Cardiac muscle cell (in vitro differentiated cells and primary cell): ENCODE measurements at regions not wholly inside any gene's neighbourhood (a gene's known extent, or its start where the extent isn't known, plus 50 kb on each side); places are given as distances from the start of the nearest gene placed in this dataset.
A peak's percentile ranks its signal among the peaks of the same experiment; 100 is the strongest.
"Not testable (repeated sequence)": the region's sequence is repeated elsewhere in the genome, so short reads cannot be mapped to it uniquely, and the experiment has no call there.

ENCODE experiments used
- DNase-seq, 2 donors: peaks; one replicate each; pipeline versions ENCODE4 v3.0.0 to v3.0.0-alpha.2; 2010 to 2017; ENCODE audit warnings: low read depth in 1 of 2, low spot score in 1 of 2
- H3K27ac ChIP-seq: fragments of 200-600 bp; sonication (generic); 2 replicates; pipeline ENCODE4 v1.5.1; 2016
- H3K27me3 ChIP-seq: fragments of 200-600 bp; sonication (generic); 2 replicates; pipeline ENCODE4 v1.6.0; 2016; ENCODE audit warnings: control low read depth
- H3K36me3 ChIP-seq: fragments of 200-600 bp; sonication (generic); 2 replicates; pipeline ENCODE4 v1.5.1; 2016; ENCODE audit warnings: control low read depth
- H3K4me1 ChIP-seq: fragments of 200-600 bp; sonication (generic); 2 replicates; pipeline ENCODE4 v1.8.1; 2017; ENCODE audit warnings: low read depth, mild to moderate bottlenecking, mixed run types
- H3K4me3 ChIP-seq: fragments of 200-600 bp; sonication (generic); 2 replicates; pipeline ENCODE4 v1.5.1; 2016; ENCODE audit warnings: mild to moderate bottlenecking
- H3K9me3 ChIP-seq: fragments of 200-600 bp; sonication (generic); 2 replicates; pipeline ENCODE4 v1.5.1; 2017; ENCODE audit warnings: low read depth, mild to moderate bottlenecking, control low read depth
- CTCF ChIP-seq: IDR thresholded peaks from 2 replicates; pipeline ENCODE4 v1.5.1; 2012; ENCODE audit warnings: low read depth, mild to moderate bottlenecking, low read length

GRCh38 chr12:63362791-63363190, 211.8 kb upstream of the AVPR1A start:
- no peak overlapping the region for H3K27ac ChIP-seq
- DNase-seq = no peak
- H3K27me3 ChIP-seq = no peaks in the 10 kb centered on the region
- H3K4me3 ChIP-seq = no peak overlapping the region
- H3K36me3 ChIP-seq = no peaks in the 10 kb centered on the region
- H3K9me3 ChIP-seq = no peaks in the 10 kb centered on the region
- H3K4me1 ChIP-seq = no peaks in the 10 kb centered on the region
- TF ChIP-seq CTCF = no peak

- no peak for DNase-seq
- TF ChIP-seq CTCF = no peak
- no peak overlapping the region for H3K27ac ChIP-seq
- no peak overlapping the region for H3K4me3 ChIP-seq
- H3K27me3 ChIP-seq = no peaks in the 10 kb centered on the region
- H3K9me3 ChIP-seq = no peaks in the 10 kb centered on the region
- no peaks in the 10 kb centered on the region for H3K4me1 ChIP-seq
- H3K36me3 ChIP-seq = no peaks in the 10 kb centered on the region
These were observed 211.2 kb upstream of the AVPR1A start for GRCh38 chr12:63362166-63362565.

- DNase-seq = no peak
- no peak for TF ChIP-seq CTCF
- no peaks in the 10 kb centered on the region for H3K36me3 ChIP-seq
- no peaks in the 10 kb centered on the region for H3K27me3 ChIP-seq
- H3K9me3 ChIP-seq = no peaks in the 10 kb centered on the region
- H3K4me1 ChIP-seq = no peaks in the 10 kb centered on the region
- H3K4me3 ChIP-seq = no peak overlapping the region
- no peak overlapping the region for H3K27ac ChIP-seq
These were observed 204.0 kb upstream of the AVPR1A start for GRCh38 chr12:63354969-63355368.

- Histone ChIP-seq H3K36me3 (no peaks in the 10 kb centered on the region), H3K4me1 (no peaks in the 10 kb centered on the region), H3K9me3 (no peaks in the 10 kb centered on the region), H3K27ac (no peak overlapping the region), H3K4me3 (no peak overlapping the region), H3K27me3 (no peaks in the 10 kb centered on the region)
- no peak for TF ChIP-seq CTCF
- peak in 1 of 2 donors; percentile 12 for DNase-seq
These were observed 202.6 kb upstream of the AVPR1A start for GRCh38 chr12:63353559-63353958.

GRCh38 chr12:63351370-63351769, 200.4 kb upstream of the AVPR1A start:
- H3K27ac ChIP-seq = no peak overlapping the region
- H3K4me3 ChIP-seq = no peak overlapping the region
- no peaks in the 10 kb centered on the region for H3K27me3 ChIP-seq
- no peak for DNase-seq
- H3K9me3 ChIP-seq = no peaks in the 10 kb centered on the region
- no peaks in the 10 kb centered on the region for H3K4me1 ChIP-seq
- TF ChIP-seq CTCF = no peak
- H3K36me3 ChIP-seq = no peaks in the 10 kb centered on the region

- Histone ChIP-seq H3K4me1 (no peaks in the 10 kb centered on the region), H3K27ac (no peak overlapping the region), H3K9me3 (no peaks in the 10 kb centered on the region), H3K4me3 (no peak overlapping the region), H3K36me3 (no peaks in the 10 kb centered on the region), H3K27me3 (no peaks in the 10 kb centered on the region)
- TF ChIP-seq CTCF = no peak
- DNase-seq = no peak
These were observed 197.6 kb upstream of the AVPR1A start for GRCh38 chr12:63348556-63348955.

GRCh38 chr12:63337158-63337557, 186.2 kb upstream of the AVPR1A start:
- H3K9me3 ChIP-seq, H3K27ac ChIP-seq, H3K27me3 ChIP-seq, H3K36me3 ChIP-seq, H3K4me3 ChIP-seq, H3K4me1 ChIP-seq: not testable (repeated sequence)
- DNase-seq = peak in 1 of 2 donors; percentile 28
